ENCODE measurements at regions not wholly inside any gene's neighbourhood (a gene's known extent, or its start where the extent isn't known, plus 50 kb on each side); places are given as distances from the start of the nearest gene placed in this dataset.

DNA sequence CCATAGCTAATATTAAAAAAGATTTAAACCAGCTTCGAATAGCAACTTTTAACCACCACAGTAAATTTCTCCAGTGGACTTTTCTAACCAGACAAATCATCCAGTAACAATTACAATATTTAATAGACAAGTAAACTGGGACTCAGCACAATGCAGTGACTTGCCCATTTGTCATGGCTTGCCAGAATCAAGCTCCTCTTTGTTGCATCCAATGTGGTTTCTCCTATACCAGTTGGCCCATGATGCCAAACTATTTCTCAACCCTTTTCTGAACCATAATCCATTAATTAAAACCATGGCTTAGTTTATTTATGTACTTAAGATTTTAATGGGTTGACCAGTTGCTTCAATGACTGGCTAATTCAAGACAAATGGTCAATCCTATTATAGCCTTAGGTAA, 64.4 kb downstream of the DIO2 start:
- no peak for DNase-seq

DNA sequence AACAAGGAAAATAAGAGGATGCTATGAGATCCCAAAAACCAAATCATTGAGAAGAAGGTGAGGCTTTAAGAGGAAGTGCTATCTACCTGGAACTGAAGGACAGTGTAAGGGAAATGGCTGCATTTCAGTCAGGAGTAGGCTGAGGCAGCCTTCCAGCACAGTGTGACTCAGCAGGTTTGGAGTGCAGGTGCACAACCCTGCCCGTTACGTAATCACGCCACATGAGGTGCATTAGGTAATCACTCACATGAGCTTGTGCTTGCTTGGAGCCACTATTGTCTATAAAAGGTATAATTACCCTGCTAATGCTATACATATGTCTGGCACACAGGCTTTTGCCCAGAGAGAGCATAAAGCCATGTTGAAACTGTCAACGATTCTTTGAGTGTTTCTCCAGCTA, 74.9 kb downstream of the DIO2 start:
- peak in 2 of 3 experiments; percentile 6 to 31 for DNase-seq

DNA sequence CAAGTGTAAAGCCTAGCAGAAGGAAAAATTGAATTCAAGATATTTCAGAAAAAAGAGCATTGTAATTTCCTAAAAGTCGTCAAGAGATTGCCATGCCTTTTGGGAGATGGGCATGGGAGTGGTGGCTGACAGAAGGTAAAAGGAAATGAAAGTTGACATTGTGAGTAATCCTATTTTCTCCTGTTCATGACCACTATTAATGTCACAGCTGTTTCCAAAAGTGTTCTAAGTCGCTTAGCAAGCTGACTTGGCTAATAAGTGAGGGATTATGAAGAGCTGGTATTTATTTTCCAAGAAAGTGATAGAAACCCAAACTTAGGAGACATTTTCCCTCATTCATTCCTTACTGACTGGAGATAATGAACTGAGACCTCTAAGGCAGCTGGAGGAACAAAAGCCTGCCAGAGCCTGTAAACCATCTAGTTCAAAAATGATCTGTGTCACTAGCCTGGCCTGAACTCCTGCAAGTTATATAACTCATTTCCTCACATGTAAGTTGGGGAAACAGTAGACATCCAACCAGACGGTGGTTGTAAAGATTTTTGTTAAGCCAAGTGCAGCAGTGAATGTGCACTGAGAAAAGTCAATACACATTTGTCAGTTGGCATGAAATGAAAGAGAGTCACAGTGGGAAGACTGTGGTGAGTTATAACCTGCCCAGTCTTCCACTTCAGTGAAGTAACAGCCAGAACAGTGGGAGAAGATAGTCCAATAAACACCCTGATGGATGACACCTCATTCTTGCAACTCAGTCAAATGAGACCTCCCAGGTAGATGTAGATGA, 75.8 kb downstream of the DIO2 start:
- DNase-seq: no peak

DNA sequence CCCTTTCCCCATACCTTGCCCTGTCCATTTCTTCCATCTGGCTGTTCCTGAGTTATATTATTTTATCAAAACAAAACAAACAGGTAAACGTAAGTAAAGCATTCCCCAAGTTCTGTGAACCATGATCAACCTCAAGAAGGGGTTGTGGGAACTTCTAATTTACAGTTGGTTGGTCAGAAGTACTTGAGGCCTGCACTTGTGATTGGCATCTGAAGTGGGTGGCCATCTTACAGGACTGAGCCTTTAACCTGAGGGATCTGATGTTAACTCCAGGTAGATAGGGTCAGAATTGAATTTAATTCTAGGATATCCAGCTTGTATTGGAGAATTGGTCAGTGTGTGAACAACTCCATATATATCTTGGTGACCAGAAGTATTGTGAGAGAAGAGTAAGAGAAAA, 77.0 kb downstream of the DIO2 start:
- no peak for DNase-seq

DNA sequence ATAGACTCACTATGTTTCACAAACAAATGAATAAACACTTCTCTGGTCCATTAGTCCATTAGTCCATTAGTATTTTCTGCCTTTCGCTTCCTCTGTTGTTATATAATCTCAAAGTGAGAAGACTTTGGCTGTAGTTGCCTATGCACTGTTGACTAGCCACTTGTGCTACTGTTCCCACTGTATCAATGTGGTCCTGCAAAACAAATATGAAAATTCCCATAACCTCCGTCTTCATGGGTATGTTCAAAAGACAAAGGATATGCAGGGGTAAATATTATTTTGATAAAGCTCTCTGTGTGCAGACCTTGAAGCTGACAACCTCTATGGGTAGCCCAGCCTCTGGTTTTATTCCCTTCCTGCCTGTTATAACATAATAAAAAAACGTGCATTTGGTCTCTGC, 77.8 kb downstream of the DIO2 start:
- no peak for DNase-seq

DNA sequence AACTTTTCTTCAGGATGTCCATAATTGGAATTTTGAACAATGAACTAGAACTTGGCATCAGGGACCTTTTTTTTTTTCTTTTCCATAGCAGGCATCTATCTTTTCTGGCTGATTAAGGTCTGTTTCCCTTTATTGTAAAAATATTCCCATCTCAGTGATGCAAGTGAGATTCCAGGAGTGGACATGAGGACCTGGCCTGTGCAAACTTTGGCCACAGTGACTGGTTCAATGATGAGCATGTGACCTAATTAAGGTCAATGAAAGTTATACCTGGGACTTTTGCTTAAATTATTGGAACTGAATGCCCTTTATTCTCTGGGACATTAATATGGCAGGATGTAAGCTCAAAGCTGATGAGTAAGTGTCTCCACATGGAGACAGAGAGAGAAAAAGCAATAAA, 83.8 kb downstream of the DIO2 start:
- no peak for DNase-seq

DNA sequence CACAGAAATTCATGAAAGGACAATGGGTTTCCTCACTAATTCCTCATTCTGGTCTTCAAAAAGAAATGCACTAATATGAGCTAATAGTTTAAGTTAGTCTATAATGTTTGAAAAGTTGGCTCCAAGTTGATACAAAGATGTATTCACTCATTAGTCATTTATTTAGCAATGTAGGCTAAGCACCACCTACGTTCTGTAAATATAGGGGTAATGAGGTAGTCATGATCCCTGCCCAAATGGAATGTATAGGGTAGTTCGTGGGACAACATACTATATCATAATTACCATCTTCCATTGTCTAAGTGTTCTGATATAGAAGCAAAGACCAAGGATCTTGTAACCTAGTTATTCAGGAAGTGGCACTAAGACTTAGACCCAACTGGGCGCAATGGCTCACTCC, 86.5 kb downstream of the DIO2 start:
- DNase-seq: no peak

DNA sequence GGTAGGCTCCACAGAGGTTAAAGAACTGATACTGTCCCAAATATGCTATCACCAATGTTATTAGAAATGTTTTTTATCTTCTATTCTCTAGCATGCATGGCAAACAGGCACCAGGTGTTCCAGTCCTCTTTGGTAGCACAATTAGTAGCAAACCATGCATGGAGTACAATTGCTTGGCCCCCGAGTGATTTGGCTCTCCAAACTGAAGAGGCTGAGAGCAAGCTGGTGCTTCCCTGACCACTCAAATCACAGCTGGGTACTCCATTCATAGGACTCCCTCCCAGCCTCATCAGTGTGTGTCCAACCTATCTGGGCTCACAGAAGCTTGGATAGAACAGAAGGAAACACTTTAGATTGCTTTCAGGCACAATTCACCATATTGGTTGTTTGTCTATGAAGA, 93.4 kb downstream of the DIO2 start:
- peak; percentile 84 to 99 (median 96) for DNase-seq

DNA sequence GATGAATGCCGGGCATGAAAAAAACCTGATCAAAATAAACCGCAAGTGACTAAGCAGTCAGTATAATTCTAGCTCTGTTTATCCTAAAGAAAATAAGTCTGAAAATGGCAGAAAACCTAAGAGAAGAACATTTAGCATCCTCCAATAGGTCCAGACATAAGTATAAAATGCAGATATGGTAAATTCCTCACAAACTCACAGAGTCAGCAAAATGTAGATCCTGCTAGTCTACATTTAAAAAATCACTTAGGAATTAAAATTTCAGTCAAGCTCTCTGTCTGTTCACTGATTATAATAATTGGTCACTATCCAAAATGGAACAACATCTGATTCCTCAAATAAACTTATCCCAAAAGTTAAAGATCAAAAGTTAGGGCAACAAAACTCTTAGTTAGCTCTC, 95.1 kb downstream of the DIO2 start:
- DNase-seq: no peak

DNA sequence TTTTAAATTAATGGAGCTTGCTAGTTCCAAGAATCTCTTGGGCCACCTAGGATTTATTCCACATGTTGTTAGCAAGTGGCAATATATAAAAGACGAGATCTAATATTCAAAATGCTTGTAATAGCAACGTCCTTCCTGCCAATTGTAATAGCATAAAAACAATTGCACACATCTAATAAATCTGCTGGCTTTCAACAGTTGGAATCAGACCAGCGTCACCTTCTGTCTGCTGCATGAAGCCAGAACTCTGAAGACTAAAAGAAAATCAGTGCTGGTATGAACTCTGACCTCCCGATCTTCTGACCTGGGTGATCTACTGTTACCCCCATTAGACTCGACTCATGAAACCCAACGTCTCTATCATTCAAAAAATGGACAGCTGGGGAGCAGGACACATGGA, 100.6 kb downstream of the DIO2 start:
- no peak for DNase-seq

DNA sequence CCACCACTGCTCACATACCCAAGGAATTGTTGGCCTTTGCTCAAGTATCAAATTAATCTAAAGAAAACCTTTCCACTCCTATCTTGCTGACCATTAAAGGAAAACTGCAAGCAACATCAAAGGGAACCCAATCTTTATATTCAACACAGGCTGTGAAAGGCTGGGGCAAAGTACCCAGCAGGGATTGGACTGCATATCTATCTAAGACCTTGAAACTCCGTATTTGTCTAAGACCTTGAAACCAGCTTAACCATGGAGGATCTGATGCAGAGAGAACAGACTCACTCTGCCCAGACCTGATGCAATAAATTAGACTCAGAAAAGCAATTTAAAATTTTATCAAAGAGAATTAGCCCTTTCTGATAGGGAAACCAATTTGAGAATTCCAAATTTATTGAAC, 102.2 kb downstream of the DIO2 start:
- DNase-seq: no peak

DNA sequence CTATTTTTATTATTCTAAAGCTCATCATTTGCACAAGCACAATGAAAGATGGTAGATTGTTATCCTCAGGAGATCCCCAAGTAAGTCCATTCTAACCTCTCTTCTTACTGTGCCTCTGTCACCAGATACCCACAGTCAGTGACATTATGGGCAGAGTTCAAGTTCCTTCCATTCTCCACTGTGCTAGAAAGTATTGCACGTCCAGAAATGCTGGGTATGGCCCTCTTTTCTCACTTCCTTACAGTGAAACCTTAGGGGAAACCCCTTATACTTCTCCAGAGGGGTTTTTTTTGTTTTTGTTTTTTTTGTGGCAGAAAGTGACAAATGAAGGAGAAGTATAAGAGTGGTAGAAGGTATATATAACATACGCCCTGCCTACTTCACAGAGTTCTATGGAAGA, 102.9 kb downstream of the DIO2 start:
- DNase-seq: no peak

DNA sequence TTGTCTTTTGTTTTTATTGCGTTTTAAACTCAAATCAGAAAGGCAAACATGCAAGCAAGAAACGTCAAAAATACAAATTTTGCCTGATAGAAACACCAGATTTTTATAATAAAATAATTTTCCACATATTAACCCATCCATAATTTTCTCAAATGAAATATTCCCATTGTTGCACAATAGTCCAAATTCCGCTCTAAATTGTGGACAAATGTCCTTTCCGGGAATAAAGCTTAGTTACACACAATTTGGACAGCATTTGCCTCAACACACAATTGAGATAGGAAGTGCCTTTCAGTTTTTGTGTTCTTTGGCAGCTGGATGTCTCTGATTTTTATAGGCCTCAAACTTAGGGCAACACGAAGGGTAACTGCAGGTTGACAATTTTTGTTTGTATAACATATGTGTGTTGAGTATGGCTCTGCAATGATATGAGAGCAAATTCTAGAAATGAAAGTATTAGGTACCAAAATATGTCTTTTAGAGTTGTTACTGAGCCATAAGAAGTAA, 105.8 kb downstream of the DIO2 start:
- no peak for DNase-seq

DNA sequence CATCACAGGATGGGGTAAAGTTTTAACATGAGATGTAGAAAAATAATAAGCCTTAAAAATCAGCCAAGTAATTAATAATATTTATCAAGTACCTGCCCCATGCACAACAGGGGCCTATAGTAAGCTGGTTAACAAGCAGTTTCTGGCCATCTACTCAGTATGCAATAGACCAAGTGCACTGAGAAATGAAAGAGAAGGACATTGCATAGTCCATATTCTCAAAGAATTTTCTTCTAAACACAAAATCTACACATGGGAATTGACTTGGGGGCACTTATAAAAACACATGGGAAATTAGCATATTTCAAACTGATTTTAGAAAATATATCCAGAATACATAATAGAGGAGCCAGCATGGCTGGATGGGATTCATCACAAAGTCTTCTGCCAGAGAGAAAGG, 109.5 kb downstream of the DIO2 start:
- no peak for DNase-seq

DNA sequence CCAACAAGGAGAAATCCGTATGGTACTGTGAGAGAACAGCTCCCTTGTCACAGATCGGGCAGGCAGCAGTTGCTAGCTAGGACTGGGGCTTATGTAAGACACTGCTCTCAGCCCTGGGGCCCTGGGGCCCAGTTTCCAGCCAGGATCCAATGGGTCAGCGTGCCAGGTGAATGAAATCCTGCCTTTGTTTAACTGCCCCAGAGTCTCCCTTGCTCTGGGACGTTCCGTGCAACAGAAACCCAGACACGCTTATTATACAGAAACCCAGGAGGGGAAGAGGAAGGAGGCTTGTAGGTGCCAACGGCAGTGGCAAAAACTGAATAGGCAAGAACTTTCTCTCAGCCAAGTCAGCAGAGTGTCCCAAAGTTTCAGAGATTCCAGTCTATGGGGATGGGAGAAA, 110.6 kb downstream of the DIO2 start:
- no peak for DNase-seq

DNA sequence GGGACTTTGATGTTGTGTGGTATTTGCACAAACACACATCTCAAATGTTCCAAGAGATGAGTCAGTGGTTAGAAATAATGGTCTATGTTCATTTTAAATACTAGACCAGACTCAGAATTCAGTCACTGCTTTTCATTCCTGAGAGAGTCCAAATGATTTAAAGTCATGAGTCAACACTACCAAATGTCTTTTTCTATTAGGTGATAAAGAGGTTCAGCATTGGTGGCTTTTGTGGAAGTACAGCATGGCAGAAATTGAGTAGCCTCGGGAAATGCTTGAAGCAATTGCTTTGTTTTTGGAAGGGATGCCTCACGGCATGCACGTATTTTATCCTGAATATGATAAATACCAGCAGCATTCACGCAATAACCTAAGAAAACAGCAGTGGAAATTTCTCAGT, 115.7 kb downstream of the DIO2 start:
- no peak for DNase-seq

DNA sequence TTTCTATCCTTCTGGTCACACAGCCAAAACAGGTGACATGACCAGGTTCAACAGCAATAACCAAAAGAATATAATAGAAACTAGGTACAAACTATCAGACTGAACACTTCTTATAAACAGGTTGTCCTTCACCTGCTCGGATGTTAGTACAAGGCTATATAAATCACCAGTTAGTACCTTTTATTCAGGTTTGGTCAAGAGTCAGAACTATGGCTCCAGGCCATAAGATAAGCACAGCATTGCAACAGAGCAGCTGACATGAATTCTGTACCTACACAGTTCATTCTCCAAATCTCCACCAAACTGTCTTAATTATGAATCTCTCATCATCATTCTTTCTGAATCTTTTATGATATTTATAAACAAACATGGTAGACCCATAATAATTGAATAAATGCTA, 123.9 kb downstream of the DIO2 start:
- no peak for DNase-seq

DNA sequence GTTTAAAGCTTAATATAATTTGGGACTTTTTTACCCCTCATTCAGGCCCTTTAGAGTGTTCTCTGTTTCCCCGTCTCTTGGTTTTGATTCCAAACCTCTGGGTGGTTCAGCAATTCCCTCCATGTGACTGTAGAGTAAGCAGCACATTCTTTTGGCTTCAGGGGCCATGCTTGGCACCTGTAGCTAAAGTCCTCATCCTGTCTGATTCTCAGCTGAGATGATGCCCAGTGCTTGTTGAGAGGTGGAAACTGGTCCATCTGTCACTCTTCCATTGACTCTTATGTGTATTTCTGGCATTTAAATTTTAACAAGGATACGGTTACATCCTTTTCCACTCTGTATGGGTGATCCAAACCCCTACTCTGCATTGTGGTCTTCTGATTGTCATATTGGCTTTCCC, 127.1 kb downstream of the DIO2 start:
- no peak for DNase-seq

DNA sequence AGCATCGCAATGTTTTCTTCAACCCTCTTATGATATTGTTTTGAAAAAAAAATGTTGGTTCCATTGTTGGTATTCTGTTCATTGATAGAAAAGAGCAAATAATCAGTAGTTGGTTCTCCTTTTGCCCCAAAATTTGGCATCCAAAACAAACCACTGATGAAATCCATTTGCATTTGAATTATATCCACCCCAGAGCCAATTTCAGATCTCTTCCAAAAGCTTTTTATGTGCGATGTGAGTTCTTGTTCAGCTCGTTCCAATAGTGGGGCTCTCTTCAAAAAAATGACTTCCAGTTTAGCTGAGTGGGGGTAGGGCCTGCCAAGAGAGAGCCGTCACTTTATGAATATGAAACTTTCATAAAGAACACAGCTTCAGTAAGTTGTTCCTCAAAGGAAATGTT, 130.7 kb downstream of the DIO2 start:
- no peak for DNase-seq

DNA sequence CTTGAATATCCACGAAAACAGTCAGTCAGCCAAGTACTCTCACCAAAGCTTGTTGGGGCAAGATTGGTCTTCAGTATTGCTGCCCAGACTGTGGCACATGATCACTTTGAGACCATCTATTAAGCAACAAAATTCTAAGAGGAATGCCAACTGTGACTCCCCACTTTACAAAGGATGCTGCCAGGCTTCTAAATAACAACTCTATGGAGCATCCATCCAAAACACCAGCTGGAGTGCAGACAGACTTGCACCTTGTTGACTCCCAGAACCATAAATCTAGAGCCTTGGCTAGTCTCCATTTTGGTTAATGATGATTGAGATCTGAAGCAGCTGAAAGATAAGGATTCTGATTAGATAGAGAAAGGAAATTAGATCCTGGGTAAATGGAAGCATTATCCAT, 132.8 kb downstream of the DIO2 start:
- peak in 2 of 3 experiments; percentile 46 to 48 for DNase-seq

DNA sequence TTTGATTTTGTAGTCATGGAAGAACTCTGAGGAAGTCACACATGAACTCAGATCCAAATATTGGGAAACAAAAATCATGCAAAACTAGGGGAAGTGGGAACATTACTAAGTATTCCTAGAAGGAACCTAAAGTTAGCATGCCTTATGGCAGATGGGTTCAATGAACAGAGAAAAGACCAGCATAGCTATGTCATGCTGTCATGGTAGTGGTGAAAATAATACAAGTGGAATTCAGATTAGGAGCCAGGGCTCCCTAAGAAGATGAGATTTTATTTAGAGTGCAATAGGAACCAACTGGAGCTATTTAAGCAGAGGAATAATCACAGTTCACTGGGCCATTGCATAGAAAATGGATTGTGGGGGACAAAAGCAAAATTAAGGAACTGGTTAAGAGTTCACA, 134.0 kb downstream of the DIO2 start:
- no peak for DNase-seq

DNA sequence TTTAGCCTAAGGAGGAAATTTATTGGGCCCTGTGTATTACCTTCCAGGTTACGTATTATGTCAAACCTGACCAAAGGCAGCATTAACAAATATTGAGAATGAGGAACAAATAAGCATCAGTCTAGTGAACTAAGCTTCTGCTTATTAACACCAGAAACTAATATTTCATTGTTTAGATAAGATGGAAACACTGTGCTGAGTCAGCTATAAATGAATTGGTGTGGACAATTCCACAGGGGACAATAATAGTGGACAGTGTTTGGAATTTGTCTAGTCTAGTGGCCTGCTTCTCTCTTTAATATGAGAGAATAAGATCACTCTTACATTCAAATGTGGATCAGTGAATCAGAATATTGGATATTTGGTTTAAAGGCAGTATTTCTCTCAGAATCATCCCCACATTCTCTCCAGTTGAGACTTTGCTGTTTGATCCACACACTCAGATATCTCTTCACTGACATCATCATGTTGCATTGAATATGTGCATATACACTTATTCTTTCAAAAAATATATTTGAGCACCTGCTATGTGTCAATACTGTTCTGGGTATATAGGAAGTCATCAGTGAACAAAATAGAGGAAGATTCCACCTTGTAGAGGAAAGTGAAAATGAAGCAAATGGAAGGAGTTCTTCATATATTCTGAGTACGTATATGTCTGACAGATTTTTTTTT, 136.3 kb downstream of the DIO2 start:
- DNase-seq: no peak

DNA sequence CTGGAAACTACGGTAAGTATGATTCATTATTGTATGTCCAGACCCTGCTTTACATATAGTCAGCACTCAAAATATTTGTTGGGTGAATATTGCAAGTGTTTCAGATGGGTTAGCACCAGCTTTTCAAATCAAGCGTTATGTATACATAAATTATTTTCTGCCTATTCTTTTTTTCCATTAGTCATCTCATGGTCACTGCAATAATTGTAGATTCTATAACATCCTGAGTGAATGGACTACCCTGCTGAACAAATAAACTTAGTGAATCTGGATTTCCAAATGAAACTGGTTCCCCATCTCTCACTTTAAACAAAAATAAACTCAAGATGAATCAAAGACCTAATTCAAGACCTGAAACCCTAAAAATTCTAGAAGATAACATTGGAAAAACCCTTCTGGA, 152.3 kb downstream of the DIO2 start:
- DNase-seq: peak in 1 of 3 experiments; percentile 52

DNA sequence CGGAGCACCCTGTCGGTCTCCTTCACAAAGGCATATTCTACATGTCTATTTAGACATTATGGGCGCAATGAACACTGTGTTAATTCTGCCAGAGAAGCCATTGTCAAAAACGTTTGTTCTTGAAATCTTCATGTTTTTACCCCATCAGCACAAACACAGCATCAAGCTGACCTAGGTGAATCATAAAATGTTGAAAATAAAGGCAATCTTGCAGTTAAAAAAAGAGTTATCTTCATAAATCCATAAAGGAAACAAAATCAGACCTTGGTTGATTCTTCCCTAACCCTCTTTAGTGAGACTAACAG, 154.9 kb downstream of the DIO2 start:
- no peak for DNase-seq

Data from NCI-H1417 (cell line).